Suprapubic skin (tissue), 4 donors: ENCODE measurements at regions not wholly inside any gene's neighbourhood (a gene's known extent, or its start where the extent isn't known, plus 50 kb on each side); places are given as distances from the start of the nearest gene placed in this dataset.

Experiments used
- CTCF ChIP-seq, 2 donors: fragments of 200-600 bp in 1 of 2; fragments of 450-650 bp in 1 of 2; sonication (generic) in 1 of 2; IDR thresholded peaks; one replicate each; pipeline ENCODE4 v1.5.1; 2016 to 2019; ENCODE audit warnings: antibody characterized with exemption in 2 of 2, mild to moderate bottlenecking in 1 of 2, moderate library complexity in 1 of 2
- POLR2A ChIP-seq, 2 donors: fragments of 450-650 bp; IDR thresholded peaks; one replicate each; pipeline ENCODE4 v1.6.1; 2017; ENCODE audit warnings: antibody characterized with exemption in 2 of 2, mild to moderate bottlenecking in 2 of 2, moderate library complexity in 2 of 2
- POLR2AphosphoS5 ChIP-seq, 3 donors: sonication (generic); formaldehyde crosslinking; IDR thresholded peaks; one replicate each; pipeline ENCODE4 v1.6.1; 2017; ENCODE audit warnings: antibody characterized with exemption in 3 of 3

DNA sequence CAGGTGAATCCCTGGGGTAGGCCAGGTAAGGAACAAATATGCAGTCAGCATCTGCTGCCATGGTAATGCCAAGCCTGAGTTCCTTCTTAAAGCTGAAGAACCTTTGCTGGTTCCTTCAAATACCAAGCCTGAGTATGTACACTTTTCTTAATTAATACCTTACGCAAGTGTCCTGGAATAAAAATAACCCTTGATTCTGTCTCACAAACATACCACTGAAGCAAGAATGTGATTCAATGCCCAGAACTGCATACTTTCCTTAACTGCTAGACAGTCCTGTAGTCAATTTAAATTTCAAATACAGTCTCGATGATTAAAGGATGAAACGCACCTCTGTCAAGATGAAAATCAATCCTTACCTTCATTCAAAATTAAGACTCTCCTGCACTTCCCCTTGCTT, 634.0 kb upstream of the CHRM3 start:
- no peak for TF ChIP-seq CTCF (IDR thresholded peaks at IDR 0.05)
- TF ChIP-seq POLR2A (IDR thresholded peaks at IDR 0.05), result no peak
- no peak for TF ChIP-seq POLR2AphosphoS5 (IDR thresholded peaks at IDR 0.05)
